HUDEP-2 (cell line): ENCODE measurements at regions not wholly inside any gene's neighbourhood (a gene's known extent, or its start where the extent isn't known, plus 50 kb on each side); places are given as distances from the start of the nearest gene placed in this dataset.

Experiments used
- DNase-seq, 76 experiments: peaks; one replicate each; lab custom pipeline; 2025; ENCODE audit not compliant: unreplicated experiment in 76 of 76; lab: John Stamatoyannopoulos, UW

DNA sequence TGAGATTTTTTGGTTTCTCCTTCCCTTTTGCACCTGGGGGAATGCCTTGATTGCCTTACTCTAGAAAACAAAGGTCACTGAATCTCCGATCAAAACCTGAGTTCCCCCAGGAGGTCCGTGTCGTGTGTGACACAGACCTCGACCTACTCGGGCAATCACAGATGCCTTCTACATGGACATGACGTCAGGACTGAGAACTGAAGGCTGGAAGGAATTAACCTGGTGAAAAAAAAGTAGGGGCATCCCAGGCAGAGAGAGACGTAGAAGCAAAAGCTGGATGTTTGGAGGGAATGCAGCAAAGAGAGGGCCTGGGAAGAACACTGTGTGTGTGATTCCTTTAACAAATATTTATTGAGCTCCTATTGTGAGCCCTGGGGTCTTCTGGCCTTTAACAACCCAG, 178.0 kb downstream of the PRDM2 start:
- no peak for DNase-seq

GRCh38 chr1:13878451-13878850, 178.5 kb downstream of the PRDM2 start:
- DNase-seq: no peak

- no peak for DNase-seq
Observed at GRCh38 chr1:13881385-13882088, 181.5 kb downstream of the PRDM2 start.

GRCh38 chr1:13888351-13888986, 188.5 kb downstream of the PRDM2 start:
- no peak for DNase-seq

GRCh38 chr1:13889495-13889894, 189.5 kb downstream of the PRDM2 start:
- no peak for DNase-seq

DNA sequence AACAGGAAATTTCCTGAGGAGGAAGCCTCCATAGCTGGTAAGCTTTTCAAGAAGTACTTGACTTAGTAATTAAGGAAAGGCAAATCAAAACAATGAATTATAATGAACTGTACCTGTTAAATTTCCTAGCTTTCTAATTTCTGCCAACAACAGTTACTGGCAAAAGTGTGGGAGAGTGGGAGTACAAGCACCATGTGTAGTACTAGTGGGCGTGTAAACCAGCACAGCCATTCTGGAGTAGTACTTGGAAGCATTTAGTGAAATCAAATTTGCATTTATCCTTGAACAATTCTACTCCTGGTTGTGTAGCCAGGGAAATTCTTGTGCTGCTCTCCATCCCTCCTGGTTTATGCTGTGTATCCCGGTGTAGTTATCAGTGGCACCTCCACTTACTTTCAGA, 190.8 kb downstream of the PRDM2 start:
- no peak for DNase-seq

DNA sequence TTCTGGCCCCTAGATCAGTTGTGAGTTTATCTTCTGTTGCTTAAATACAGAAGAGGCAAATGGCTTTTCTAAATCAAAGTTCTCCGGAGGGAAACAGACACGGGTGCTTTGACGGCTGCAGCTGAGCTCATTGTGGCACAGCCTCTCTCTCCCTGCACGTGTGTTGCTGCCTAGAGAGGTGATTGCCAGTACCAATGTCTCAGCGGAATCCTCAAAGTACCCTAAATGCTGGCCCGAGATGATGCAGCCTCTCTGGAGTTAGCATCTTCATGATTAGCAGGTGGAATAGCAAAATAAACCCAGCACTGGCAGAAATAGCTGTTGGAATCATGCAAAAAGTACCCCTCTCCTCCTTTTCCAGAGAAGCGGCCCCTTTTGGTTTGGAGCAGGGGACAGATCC, 192.2 kb downstream of the PRDM2 start:
- no peak for DNase-seq

DNA sequence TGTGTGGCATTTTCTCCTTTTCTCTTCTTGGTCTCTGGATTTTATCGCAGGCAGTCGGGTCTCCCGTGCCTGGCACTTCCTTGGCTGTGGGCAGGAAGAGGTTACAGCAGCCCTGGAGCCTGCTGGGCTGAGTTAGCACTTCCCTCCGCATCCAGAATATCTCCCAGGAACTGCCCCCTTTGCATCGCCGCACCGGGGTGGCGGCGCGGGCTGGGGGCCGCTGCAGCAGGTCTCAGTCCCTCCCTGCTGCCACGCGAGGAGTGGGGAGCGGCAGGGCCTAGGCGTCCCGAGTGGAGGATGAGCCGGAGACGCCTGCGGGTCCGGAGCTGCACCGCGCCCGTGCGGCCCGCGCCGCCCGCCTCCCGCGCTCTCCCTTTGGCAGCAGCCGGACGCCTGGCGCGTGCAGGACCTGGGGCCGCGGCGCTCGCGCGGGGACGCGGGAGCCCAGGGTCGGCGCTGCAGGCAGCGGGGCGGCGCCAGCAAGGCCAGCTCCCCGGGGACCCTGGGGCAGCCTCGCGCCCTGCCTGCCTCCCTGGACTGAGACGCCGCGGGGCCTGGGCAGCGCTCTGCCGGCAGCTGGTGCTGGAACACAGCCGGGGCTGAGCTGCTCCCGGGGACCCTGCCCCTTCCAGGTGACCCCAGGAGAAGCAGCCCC, 192.8 kb downstream of the PRDM2 start:
- DNase-seq: no peak

GRCh38 chr1:13893409-13893821, 193.4 kb downstream of the PRDM2 start:
- no peak for DNase-seq

GRCh38 chr1:13896932-13897331, 196.9 kb downstream of the PRDM2 start:
- DNase-seq: no peak

GRCh38 chr1:13898406-13898805, 198.4 kb downstream of the PRDM2 start:
- no peak for DNase-seq

- no peak for DNase-seq
Observed at GRCh38 chr1:13899856-13900255, 199.9 kb downstream of the PRDM2 start.

DNA sequence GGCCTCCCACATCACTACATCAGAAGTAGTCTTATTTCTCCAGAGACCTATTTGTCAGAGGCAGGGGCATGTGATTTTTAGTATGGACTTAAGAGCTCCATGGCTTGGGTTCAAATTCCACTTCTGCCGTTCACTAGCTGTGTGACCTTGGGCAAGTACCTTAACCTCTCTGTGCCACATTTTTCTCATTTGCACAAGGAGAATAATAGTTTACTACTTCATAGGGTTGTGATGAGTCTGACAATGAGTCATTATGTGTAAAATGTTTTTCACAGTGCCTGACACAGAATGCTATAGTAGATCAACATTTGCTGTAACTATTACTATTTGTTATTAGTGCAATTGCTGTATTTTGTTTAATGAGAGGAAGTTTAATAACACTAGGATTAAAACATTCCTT, 200.6 kb downstream of the PRDM2 start:
- no peak for DNase-seq

DNA sequence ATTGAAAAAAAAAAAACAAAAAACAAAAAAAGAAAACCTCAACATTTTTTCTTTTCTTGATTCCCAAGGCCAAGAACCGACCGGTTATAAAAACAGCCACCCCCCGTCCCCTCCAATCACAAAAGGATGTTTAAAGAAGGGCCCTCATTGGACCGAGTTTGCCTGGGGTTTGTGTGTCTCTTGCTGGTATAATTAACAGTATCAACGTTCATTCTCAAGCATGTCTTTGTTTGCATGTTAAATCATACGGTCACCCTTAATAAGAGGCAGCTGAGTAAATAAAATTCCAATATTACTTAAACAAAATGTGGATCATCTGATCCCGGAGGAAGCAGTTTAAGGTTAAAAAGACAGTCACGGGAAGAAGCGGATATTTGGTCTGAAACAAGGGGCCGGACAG, 201.1 kb downstream of the PRDM2 start:
- no peak for DNase-seq

DNA sequence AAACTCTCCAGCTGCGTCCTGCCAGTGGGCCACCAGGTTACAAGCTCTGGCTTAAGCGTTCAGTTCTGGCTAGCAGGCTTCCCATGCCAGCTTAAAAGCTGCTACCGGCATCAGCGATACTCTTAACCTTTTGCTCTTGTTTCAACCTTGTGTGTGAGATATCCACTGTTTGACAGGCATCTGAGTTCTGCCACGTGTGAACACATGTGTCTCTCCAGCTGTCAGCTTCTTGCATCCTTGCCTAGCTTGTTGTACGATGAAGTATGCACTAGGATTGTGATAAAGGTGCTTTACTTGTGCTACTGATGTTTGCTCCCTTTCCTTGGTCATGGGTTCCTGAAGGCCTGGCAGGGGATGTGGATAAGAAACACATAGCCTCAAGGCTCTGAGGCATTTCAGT, 201.6 kb downstream of the PRDM2 start:
- DNase-seq: no peak

DNA sequence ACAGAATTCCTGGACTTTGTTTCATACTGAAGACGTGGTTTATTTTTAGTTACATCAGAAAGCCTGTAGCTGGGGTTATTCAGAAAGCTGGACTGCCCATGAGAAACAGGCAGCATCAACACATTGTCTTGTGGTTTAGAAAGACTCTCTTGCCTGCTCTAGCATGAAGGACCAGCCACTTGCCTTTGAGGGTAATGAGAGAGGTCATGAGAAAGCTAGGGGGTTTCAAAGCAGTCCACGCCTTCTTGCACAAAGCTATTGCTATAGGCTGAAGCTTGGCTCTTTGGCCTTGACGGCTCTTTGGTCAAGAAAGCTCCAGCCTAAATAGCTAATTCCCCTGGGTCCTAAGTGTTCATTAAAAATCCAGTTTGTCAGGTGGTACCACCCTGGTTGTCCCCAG, 208.1 kb downstream of the PRDM2 start:
- DNase-seq: no peak

GRCh38 chr1:13911697-13912619, 212.0 kb downstream of the PRDM2 start:
- DNase-seq: no peak

DNA sequence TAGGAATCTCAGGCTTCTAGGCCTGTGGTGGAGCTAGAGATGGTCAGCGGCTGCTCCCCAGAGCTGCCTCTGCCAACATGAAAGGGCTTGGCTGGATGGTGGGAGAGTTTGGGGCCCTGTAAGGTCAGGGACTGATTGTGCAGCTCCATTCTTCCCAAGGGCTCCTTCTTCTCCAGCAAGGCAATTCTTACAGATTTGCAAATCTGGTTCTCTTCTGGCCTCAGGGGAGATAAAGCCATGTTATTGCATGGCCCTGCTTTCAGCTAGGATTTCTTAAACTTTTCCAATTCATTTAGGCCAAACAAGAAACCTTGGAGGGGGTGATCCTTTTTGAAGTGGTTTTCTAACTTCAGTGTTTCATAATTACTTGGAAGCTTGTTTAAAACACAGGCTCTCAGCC, 213.4 kb downstream of the PRDM2 start:
- DNase-seq: no peak

DNA sequence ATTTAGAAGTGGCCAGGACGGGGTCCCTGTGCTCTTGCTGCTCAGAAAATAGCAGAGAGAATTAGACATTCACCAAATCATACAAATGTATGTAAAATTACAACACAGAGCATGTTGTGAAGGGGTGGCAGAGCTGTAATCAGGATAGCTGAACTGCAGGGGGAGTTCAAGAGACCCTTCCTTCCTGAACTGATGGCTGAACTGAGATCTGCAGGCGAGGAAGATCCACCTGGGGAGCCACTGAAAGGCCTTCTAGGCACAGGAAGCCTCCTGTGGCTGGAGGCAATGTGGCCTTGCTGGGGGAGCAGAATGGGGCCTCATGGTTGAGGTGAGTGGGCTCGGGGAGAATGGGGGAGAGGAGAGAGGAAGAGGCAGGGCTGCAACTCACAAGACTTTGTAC, 216.5 kb downstream of the PRDM2 start:
- DNase-seq: no peak

DNA sequence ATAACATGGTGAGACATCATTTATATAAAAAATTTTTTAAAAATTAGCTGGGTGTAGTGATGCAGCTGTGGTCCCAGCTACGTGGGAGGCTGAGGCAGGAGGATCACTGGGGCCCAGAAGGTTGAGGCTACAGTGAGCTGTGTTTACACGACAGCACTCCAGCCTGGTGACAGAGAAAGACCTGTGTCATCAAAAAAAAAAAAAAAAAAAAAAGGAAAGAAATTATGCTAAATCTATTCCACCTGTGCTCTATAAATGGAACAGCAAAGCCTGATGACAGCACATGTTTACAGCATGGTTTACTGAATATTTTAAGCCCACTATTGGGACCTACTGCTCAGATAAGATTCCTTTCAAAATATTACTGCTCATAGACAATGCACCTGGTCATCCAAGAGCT, 217.6 kb downstream of the PRDM2 start:
- DNase-seq: no peak

- no peak for DNase-seq
Observed at GRCh38 chr1:13918862-13919261, 218.9 kb downstream of the PRDM2 start.
